ENCODE measurements at regions not wholly inside any gene's neighbourhood (a gene's known extent, or its start where the extent isn't known, plus 50 kb on each side); places are given as distances from the start of the nearest gene placed in this dataset.

DNA sequence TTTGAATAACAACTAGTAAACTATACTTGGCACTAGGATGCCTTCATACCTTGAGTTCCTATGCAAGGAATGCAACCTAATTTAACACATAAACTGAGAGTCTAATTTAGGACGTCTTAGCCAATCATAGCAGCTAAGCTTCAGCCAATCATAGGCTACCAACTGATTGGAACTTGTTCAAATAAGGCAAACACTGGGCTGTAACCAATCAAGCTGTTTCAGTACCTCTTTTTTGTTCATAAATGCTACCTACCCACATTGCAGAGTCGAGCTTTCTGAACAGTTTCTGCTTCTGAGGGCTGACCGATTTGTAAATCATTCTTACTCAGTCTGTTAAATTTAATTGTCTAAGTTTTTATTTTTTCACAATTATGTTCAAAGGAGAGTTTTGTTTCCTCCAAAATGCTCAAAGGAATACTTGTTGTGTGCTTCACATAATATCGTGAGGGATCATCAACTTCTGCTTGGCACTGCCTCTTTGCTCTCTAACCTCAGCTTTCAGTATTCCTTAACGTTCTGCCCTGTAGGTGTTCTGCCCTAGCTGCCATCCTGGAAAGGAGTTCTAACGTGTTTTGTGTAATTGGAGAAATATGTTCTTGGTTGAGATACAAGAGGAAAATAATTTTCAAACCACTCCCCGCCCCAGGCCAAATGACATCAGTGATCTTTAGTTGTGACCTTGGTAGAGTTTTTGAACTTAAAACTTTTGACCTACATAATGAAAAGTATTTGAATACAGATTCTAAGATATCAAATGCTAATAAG is 380.4 kb upstream of the MIS18BP1 start:
- Histone ChIP-seq H3K4me1 (ENCODE audit: insufficient read depth) (no peaks in the 10 kb centered on the region), H3K27me3 (no peaks in the 10 kb centered on the region), H3K4me2 (no peak overlapping the region), H4K20me1 (ENCODE audit: insufficient read depth, poor library complexity, severe bottlenecking) (no peaks in the 10 kb centered on the region), H3K4me3 (no peak overlapping the region), H3K79me2 (no peaks in the 10 kb centered on the region), H3K9me2 (replicated peaks; ENCODE audit: insufficient read depth) (no peaks in the 10 kb centered on the region), H3K9me3 (ENCODE audit: low read depth) (no peaks in the 10 kb centered on the region), H2AFZ (no peak overlapping the region), H3K36me3 (replicated peaks; ENCODE audit: insufficient read depth, low read depth) (no peaks in the 10 kb centered on the region), H3K27ac (no peak overlapping the region)
- TF ChIP-seq EZH2phosphoT487 (IDR thresholded peaks at IDR 0.05; ENCODE audit: low read depth, severe bottlenecking, unreplicated experiment) (no peak), EZH2 (IDR thresholded peaks at IDR 0.05; ENCODE audit: borderline replicate concordance) (no peak)
- TF ChIP-seq, protein P1, sequence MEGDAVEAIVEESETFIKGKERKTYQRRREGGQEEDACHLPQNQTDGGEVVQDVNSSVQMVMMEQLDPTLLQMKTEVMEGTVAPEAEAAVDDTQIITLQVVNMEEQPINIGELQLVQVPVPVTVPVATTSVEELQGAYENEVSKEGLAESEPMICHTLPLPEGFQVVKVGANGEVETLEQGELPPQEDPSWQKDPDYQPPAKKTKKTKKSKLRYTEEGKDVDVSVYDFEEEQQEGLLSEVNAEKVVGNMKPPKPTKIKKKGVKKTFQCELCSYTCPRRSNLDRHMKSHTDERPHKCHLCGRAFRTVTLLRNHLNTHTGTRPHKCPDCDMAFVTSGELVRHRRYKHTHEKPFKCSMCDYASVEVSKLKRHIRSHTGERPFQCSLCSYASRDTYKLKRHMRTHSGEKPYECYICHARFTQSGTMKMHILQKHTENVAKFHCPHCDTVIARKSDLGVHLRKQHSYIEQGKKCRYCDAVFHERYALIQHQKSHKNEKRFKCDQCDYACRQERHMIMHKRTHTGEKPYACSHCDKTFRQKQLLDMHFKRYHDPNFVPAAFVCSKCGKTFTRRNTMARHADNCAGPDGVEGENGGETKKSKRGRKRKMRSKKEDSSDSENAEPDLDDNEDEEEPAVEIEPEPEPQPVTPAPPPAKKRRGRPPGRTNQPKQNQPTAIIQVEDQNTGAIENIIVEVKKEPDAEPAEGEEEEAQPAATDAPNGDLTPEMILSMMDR (IDR thresholded peaks at IDR 0.05; ENCODE audit: poor library complexity) = no peak
- no peak for DNase-seq (ENCODE audit: low spot score)
- WGBS (ENCODE audit: low lambda C conversion rate, missing lambda C conversion rate) = 81% methylated on average over 7 of the region's 7 CpGs

DNA sequence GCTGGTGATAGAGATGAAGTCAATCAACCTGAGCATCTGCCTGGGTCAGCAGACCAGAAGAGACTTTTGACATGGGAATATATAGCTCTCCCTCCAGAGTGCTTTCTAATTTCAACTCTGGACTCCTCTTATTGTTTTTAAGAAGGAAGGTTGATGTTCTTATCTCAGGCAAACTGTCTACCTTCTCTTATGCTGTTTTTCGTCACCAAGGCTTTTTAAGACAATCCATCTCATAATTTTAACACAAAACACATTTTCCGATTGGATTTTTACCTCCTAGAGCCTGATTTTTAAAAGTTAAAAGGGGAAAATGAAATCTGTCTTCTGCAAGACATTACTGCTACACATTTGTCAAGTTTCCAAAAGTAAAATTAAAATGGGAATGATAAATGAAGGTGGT is 368.7 kb upstream of the MIS18BP1 start:
- Histone ChIP-seq H2AFZ (no peak overlapping the region), H3K4me3 (no peak overlapping the region), H3K27ac (no peak overlapping the region), H4K20me1 (ENCODE audit: insufficient read depth, poor library complexity, severe bottlenecking) (no peaks in the 10 kb centered on the region), H3K9me3 (ENCODE audit: low read depth) (no peaks in the 10 kb centered on the region), H3K36me3 (replicated peaks; ENCODE audit: insufficient read depth, low read depth) (no peaks in the 10 kb centered on the region), H3K79me2 (no peaks in the 10 kb centered on the region), H3K27me3 (no peaks in the 10 kb centered on the region), H3K9me2 (replicated peaks; ENCODE audit: insufficient read depth) (no peaks in the 10 kb centered on the region), H3K4me1 (ENCODE audit: insufficient read depth) (no peaks in the 10 kb centered on the region), H3K4me2 (no peak overlapping the region)
- TF ChIP-seq EZH2 (IDR thresholded peaks at IDR 0.05; ENCODE audit: borderline replicate concordance) = no peak
- TF ChIP-seq EZH2phosphoT487 (IDR thresholded peaks at IDR 0.05; ENCODE audit: low read depth, severe bottlenecking, unreplicated experiment) = no peak
- TF ChIP-seq, protein P1 (IDR thresholded peaks at IDR 0.05; ENCODE audit: poor library complexity) = no peak
- DNase-seq (ENCODE audit: low spot score) = no peak
- 74% methylated on average over 2 of the region's 2 CpGs for WGBS (ENCODE audit: low lambda C conversion rate, missing lambda C conversion rate)

DNA sequence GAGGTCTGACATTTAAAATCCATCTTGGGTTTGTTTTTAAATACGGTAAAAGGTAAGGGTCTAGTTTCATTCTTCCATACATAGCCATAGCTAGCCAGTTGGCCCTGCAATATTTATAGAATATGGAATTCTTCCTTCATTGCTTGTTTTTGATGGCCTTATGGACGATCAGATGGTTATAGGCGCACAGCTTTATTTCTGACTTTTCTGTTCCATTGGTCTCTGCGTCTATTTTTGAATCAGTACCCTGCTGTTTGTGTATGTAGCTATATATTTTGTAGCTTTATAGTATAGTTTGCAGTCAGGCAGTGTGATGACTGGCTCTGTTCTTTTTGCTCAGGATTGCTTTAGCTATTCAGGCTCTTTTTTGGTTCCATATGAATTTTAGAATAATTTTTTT is 366.8 kb upstream of the MIS18BP1 start:
- H2AFZ ChIP-seq = no peak overlapping the region
- H3K9me2 ChIP-seq (replicated peaks; ENCODE audit: insufficient read depth) = no peaks in the 10 kb centered on the region
- H3K27me3 ChIP-seq = no peaks in the 10 kb centered on the region
- 90% methylated on average over 4 of the region's 4 CpGs for WGBS (ENCODE audit: low lambda C conversion rate, missing lambda C conversion rate)
- no peak for DNase-seq (ENCODE audit: low spot score)
- H3K9me3 ChIP-seq (ENCODE audit: low read depth) = no peaks in the 10 kb centered on the region
- no peak overlapping the region for H3K4me3 ChIP-seq
- no peaks in the 10 kb centered on the region for H4K20me1 ChIP-seq (ENCODE audit: insufficient read depth, poor library complexity, severe bottlenecking)
- no peak overlapping the region for H3K27ac ChIP-seq
- no peaks in the 10 kb centered on the region for H3K36me3 ChIP-seq (replicated peaks; ENCODE audit: insufficient read depth, low read depth)
- no peaks in the 10 kb centered on the region for H3K4me1 ChIP-seq (ENCODE audit: insufficient read depth)
- no peaks in the 10 kb centered on the region for H3K79me2 ChIP-seq
- TF ChIP-seq EZH2phosphoT487 (IDR thresholded peaks at IDR 0.05; ENCODE audit: low read depth, severe bottlenecking, unreplicated experiment) (no peak), EZH2 (IDR thresholded peaks at IDR 0.05; ENCODE audit: borderline replicate concordance) (no peak)
- TF ChIP-seq, protein P1 (IDR thresholded peaks at IDR 0.05; ENCODE audit: poor library complexity) = no peak
- H3K4me2 ChIP-seq = no peak overlapping the region
